SK-N-SH (cell line): ENCODE measurements at regions not wholly inside any gene's neighbourhood (a gene's known extent, or its start where the extent isn't known, plus 50 kb on each side); places are given as distances from the start of the nearest gene placed in this dataset.

Experiments used
- CTCF ChIA-PET: fragments of 300-600, 350-600 bp; formaldehyde crosslinking; extraction: SDS; loops from one replicate; lab custom pipeline; 2021; lab: Yijun Ruan, JAX
- POLR2A ChIA-PET: fragments of 350-600 bp; sonication (Branson Sonifier 250); formaldehyde crosslinking; extraction: SDS; loops from one replicate; lab custom pipeline; 2020; ENCODE audit warnings: antibody characterized with exemption, inconsistent platforms; lab: Yijun Ruan, JAX
- DNase-seq: peaks from one replicate; pipeline ENCODE4 v3.0.0; 2012
- H2AFZ ChIP-seq: fragments of 200-600 bp; sonication (generic); 2 replicates; pipeline ENCODE4 v1.8.1; 2016; ENCODE audit warnings: antibody characterized with exemption, mild to moderate bottlenecking, low read depth
- H3F3A ChIP-seq: fragments of 200-600 bp; sonication (generic); replicated peaks from 2 replicates; pipeline ENCODE3; 2016; ENCODE audit warnings: antibody characterized with exemption, mild to moderate bottlenecking; ENCODE audit not compliant: insufficient read depth
- H3K27ac ChIP-seq, 2 experiments: fragments of 200-500 bp in 1 of 2; fragments of 200-600 bp in 1 of 2; sonication (Bioruptor generic) in 1 of 2; sonication (generic), shearing (Covaris generic) in 1 of 2; 2 replicates each; pipeline versions ENCODE4 v1.5.1 to v1.6.1; 2014 to 2016; ENCODE audit warnings: low read depth in 2 of 2, inconsistent platforms in 1 of 2, low read length in 1 of 2, mild to moderate bottlenecking in 1 of 2, mixed read lengths in 1 of 2
- H3K27me3 ChIP-seq: fragments of 200-600 bp; sonication (generic), shearing (Covaris generic); 2 replicates; pipeline ENCODE4 v1.6.1; 2016; ENCODE audit warnings: mixed run types; ENCODE audit not compliant: insufficient read depth
- H3K36me3 ChIP-seq, 2 experiments: fragments of 200-500 bp in 1 of 2; fragments of 200-600 bp in 1 of 2; sonication (Bioruptor generic) in 1 of 2; sonication (generic) in 1 of 2; replicated peaks in 1 of 2; 2 replicates each; pipeline versions ENCODE3 to v1.5.1; 2014 to 2016; ENCODE audit warnings: low read length in 1 of 2, mild to moderate bottlenecking in 1 of 2; ENCODE audit not compliant: insufficient read depth in 2 of 2, control insufficient read depth in 1 of 2
- H3K4me1 ChIP-seq, 2 experiments: fragments of 200-500 bp in 1 of 2; fragments of 200-600 bp in 1 of 2; sonication (Bioruptor generic) in 1 of 2; sonication (generic), shearing (Covaris generic) in 1 of 2; 2 replicates each; pipeline versions ENCODE4 v1.5.1 to v1.6.1; 2014 to 2016; ENCODE audit warnings: low read depth in 1 of 2, low read length in 1 of 2, mixed run types in 1 of 2; ENCODE audit not compliant: insufficient read depth in 2 of 2, control insufficient read depth in 1 of 2
- H3K4me2 ChIP-seq: fragments of 200-600 bp; sonication (generic), shearing (Covaris generic); 2 replicates; pipeline ENCODE4 v1.6.1; 2017; ENCODE audit warnings: mixed run types
- H3K4me3 ChIP-seq, 2 experiments: fragments of 200-500 bp in 1 of 2; fragments of 200-600 bp in 1 of 2; sonication (Bioruptor generic) in 1 of 2; sonication (generic), shearing (Covaris generic) in 1 of 2; 2 replicates each; pipeline versions ENCODE4 v1.5.1 to v1.8.1; 2014 to 2016; ENCODE audit warnings: low read depth in 2 of 2, inconsistent platforms in 1 of 2, low read length in 1 of 2, mild to moderate bottlenecking in 1 of 2, mixed read lengths in 1 of 2, moderate library complexity in 1 of 2
- H3K79me2 ChIP-seq: fragments of 200-600 bp; sonication (generic); 2 replicates; pipeline ENCODE4 v1.8.1; 2017; ENCODE audit warnings: mild to moderate bottlenecking; ENCODE audit not compliant: insufficient read depth
- H3K9ac ChIP-seq: fragments of 200-600 bp; sonication (generic); 2 replicates; pipeline ENCODE4 v1.6.1; 2017; ENCODE audit warnings: mixed run types
- H3K9me2 ChIP-seq: fragments of 200-600 bp; sonication (generic); 2 replicates; pipeline ENCODE4 v1.6.1; 2017; ENCODE audit warnings: mixed run types
- H3K9me3 ChIP-seq: fragments of 200-600 bp; sonication (generic); 2 replicates; pipeline ENCODE4 v1.6.1; 2017; ENCODE audit warnings: mixed run types, mild to moderate bottlenecking, moderate library complexity
- H4K20me1 ChIP-seq: fragments of 200-600 bp; sonication (generic); 2 replicates; pipeline ENCODE4 v1.6.1; 2017; ENCODE audit warnings: mild to moderate bottlenecking, mixed run types; ENCODE audit not compliant: insufficient read depth
- ELF1 ChIP-seq: IDR thresholded peaks from 2 replicates; pipeline ENCODE4 v1.4.0; 2012
- EP300 ChIP-seq, 2 experiments: IDR thresholded peaks; 2 replicates each; pipeline versions ENCODE4 v1.4.0 to v1.6.1; 2012; ENCODE audit warnings: borderline replicate concordance in 1 of 2, low read depth in 1 of 2, low read length in 1 of 2
- FOSL2 ChIP-seq: IDR thresholded peaks from 2 replicates; pipeline ENCODE4 v1.4.0; 2012; ENCODE audit warnings: low read depth, mild to moderate bottlenecking, moderate library complexity, borderline replicate concordance
- FOXJ3 ChIP-seq: sonication (generic); formaldehyde crosslinking; IDR thresholded peaks from 2 replicates; pipeline ENCODE4 v1.5.1; 2020; ENCODE audit warnings: mild to moderate bottlenecking, missing genetic modification reagents
- FOXM1 ChIP-seq: IDR thresholded peaks from 2 replicates; pipeline ENCODE4 v1.4.0; 2012; ENCODE audit warnings: low read depth, mild to moderate bottlenecking
- GABPA ChIP-seq: IDR thresholded peaks from 2 replicates; pipeline ENCODE4 v1.4.0; 2012; ENCODE audit warnings: low read depth, mild to moderate bottlenecking
- MEF2A ChIP-seq: IDR thresholded peaks from 2 replicates; pipeline ENCODE4 v1.4.0; 2012; ENCODE audit warnings: low read depth, borderline replicate concordance
- RAD21 ChIP-seq: IDR thresholded peaks from 2 replicates; pipeline ENCODE4 v1.6.1; 2012; ENCODE audit warnings: mild to moderate bottlenecking, low read length
- RFX5 ChIP-seq: IDR thresholded peaks from 2 replicates; pipeline ENCODE4 v1.6.1; 2012; ENCODE audit warnings: mild to moderate bottlenecking, improper control_type of control experiment, low read length
- SIN3A ChIP-seq: IDR thresholded peaks from 2 replicates; pipeline ENCODE4 v1.6.1; 2012; ENCODE audit warnings: low read depth, mild to moderate bottlenecking, low read length, moderate library complexity, borderline replicate concordance
- TAF1 ChIP-seq: IDR thresholded peaks from 2 replicates; pipeline ENCODE4 v1.6.1; 2012; ENCODE audit warnings: low read depth, mild to moderate bottlenecking, low read length, moderate library complexity, borderline replicate concordance
- TCF12 ChIP-seq: IDR thresholded peaks from 2 replicates; pipeline ENCODE4 v1.4.0; 2012
- YY1 ChIP-seq: IDR thresholded peaks from 2 replicates; pipeline ENCODE4 v1.4.0; 2012; ENCODE audit warnings: low read depth, mild to moderate bottlenecking
- WGBS: methylation state at CpG from one replicate; pipeline ENCODE4 v1.1.6; 2017; ENCODE audit warnings: low lambda C conversion rate; 5-methylcytosine and 5-hydroxymethylcytosine counted together
- TF ChIP-seq, protein P1 (sequence below): IDR thresholded peaks from 2 replicates; pipeline ENCODE4 v1.4.0; 2012; ENCODE audit warnings: low read depth, borderline replicate concordance
- TF ChIP-seq, protein P2 (sequence below): IDR thresholded peaks from 2 replicates; pipeline ENCODE4 v1.4.0; 2012; ENCODE audit warnings: low read depth, borderline replicate concordance
- TF ChIP-seq, protein P3 (sequence below): fragments of 150-350 bp; IDR thresholded peaks from 2 replicates; pipeline ENCODE4 v1.6.1; 2016; ENCODE audit warnings: mild to moderate bottlenecking, low read depth, low read length
- TF ChIP-seq, protein P4 (sequence below): IDR thresholded peaks from 2 replicates; pipeline ENCODE4; 2012
- TF ChIP-seq, protein P5 (sequence below): IDR thresholded peaks from 2 replicates; pipeline ENCODE4 v1.4.0; 2012; ENCODE audit warnings: low read depth
- TF ChIP-seq, protein P6 (sequence below): fragments of 150-350 bp; IDR thresholded peaks from 2 replicates; pipeline ENCODE4 v1.6.1; 2017; ENCODE audit warnings: antibody characterized with exemption, low read length, low read depth, borderline replicate concordance

DNA sequence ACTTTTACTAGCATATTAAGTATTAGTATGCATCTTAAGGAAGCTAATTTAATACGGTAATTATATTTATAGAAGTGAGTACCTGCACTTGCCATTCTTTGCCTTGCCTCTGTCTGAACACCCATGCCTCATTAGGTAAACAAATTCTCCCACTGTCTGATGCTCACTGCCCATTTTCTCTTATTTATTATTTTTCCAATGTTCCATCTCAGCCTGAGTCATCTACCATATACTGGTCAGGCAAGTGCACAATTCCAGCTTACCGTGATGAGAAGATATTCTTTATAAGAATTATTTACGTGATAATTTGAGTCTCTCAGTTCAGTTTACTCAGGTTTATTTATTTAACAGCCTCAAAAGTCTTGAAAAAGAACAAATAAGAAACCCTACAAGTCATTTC lies 619.2 kb upstream of the EYS start:
- no peak overlapping the region for H2AFZ ChIP-seq
- POLR2A ChIA-PET, result no interaction called here
- WGBS, result 41% methylated on average over 3 of the region's 3 CpGs
- no peak overlapping the region for H3K4me3 ChIP-seq
- H3K27ac ChIP-seq, result no peak overlapping the region
- no peak for DNase-seq
- no peaks in the 10 kb centered on the region for H3K27me3 ChIP-seq
- CTCF ChIA-PET, result no interaction called here
- no peak for TF ChIP-seq FOXJ3 (CRISPR knock-in tag)
- no peak for TF ChIP-seq RAD21
- TF ChIP-seq FOSL2, result no peak
- TF ChIP-seq TCF12, result no peak
- TF ChIP-seq, protein P1, sequence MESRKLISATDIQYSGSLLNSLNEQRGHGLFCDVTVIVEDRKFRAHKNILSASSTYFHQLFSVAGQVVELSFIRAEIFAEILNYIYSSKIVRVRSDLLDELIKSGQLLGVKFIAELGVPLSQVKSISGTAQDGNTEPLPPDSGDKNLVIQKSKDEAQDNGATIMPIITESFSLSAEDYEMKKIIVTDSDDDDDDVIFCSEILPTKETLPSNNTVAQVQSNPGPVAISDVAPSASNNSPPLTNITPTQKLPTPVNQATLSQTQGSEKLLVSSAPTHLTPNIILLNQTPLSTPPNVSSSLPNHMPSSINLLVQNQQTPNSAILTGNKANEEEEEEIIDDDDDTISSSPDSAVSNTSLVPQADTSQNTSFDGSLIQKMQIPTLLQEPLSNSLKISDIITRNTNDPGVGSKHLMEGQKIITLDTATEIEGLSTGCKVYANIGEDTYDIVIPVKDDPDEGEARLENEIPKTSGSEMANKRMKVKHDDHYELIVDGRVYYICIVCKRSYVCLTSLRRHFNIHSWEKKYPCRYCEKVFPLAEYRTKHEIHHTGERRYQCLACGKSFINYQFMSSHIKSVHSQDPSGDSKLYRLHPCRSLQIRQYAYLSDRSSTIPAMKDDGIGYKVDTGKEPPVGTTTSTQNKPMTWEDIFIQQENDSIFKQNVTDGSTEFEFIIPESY, result no peak
- TF ChIP-seq, protein P2, sequence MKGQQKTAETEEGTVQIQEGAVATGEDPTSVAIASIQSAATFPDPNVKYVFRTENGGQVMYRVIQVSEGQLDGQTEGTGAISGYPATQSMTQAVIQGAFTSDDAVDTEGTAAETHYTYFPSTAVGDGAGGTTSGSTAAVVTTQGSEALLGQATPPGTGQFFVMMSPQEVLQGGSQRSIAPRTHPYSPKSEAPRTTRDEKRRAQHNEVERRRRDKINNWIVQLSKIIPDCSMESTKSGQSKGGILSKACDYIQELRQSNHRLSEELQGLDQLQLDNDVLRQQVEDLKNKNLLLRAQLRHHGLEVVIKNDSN, result no peak
- TF ChIP-seq RFX5, result no peak
- no peak for TF ChIP-seq FOXM1
- TF ChIP-seq YY1, result no peak
- no peak for TF ChIP-seq MEF2A
- no peak for TF ChIP-seq SIN3A
- no peak for TF ChIP-seq ELF1
- TF ChIP-seq, protein P3, sequence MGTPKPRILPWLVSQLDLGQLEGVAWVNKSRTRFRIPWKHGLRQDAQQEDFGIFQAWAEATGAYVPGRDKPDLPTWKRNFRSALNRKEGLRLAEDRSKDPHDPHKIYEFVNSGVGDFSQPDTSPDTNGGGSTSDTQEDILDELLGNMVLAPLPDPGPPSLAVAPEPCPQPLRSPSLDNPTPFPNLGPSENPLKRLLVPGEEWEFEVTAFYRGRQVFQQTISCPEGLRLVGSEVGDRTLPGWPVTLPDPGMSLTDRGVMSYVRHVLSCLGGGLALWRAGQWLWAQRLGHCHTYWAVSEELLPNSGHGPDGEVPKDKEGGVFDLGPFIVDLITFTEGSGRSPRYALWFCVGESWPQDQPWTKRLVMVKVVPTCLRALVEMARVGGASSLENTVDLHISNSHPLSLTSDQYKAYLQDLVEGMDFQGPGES, result no peak
- TF ChIP-seq EP300 (IDR thresholded peaks at IDR 0.05; ENCODE audit: borderline replicate concordance in 1 of 2, low read depth in 1 of 2, low read length in 1 of 2), result no peak
- no peak for TF ChIP-seq TAF1
- TF ChIP-seq GABPA, result no peak
- no peaks in the 10 kb centered on the region for H3K79me2 ChIP-seq
- no peak overlapping the region for H3K9ac ChIP-seq
- H3K9me2 ChIP-seq, result no peaks in the 10 kb centered on the region
- H3K4me2 ChIP-seq, result no peak overlapping the region
- no peaks in the 10 kb centered on the region for H3K9me3 ChIP-seq
- no peaks in the 10 kb centered on the region for H4K20me1 ChIP-seq
- H3F3A ChIP-seq, result no peaks in the 10 kb centered on the region
- no peaks in the 10 kb centered on the region for H3K36me3 ChIP-seq
- no peaks in the 10 kb centered on the region for H3K4me1 ChIP-seq

DNA sequence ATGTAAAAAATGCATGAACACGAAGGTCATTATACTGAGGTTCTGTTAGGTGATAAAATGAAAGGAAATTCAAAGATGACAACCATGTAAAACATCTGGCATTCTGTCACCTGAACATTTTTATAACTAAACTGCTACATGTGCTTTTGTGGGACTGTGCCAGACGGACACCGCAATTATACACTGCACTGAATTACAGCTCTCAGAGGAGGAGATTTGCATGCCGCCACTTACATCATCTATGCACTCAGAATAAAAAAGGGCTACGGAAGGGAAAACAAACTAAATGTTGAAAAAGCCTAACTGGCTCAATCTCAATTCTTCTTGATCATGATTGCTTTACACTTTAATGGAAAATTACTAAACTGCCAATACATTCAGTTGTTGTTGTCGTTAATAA lies 614.0 kb upstream of the EYS start:
- H3K79me2 ChIP-seq, result no peaks in the 10 kb centered on the region
- no peak overlapping the region for H3K27ac ChIP-seq
- H3K9me2 ChIP-seq, result no peaks in the 10 kb centered on the region
- no peaks in the 10 kb centered on the region for H3K9me3 ChIP-seq
- no peak overlapping the region for H3K4me2 ChIP-seq
- WGBS, result 61% methylated on average over 6 of the region's 6 CpGs
- no peak overlapping the region for H3K9ac ChIP-seq
- no peaks in the 10 kb centered on the region for H3F3A ChIP-seq
- no peak overlapping the region for H3K4me3 ChIP-seq
- H2AFZ ChIP-seq, result no peak overlapping the region
- DNase-seq, result no peak
- ChIA-PET CTCF (no interaction called here), POLR2A (no interaction called here)
- no peaks in the 10 kb centered on the region for H3K27me3 ChIP-seq
- H3K36me3 ChIP-seq, result no peaks in the 10 kb centered on the region
- no peaks in the 10 kb centered on the region for H3K4me1 ChIP-seq
- H4K20me1 ChIP-seq, result no peaks in the 10 kb centered on the region
- no peak for TF ChIP-seq RFX5
- TF ChIP-seq, protein P4, sequence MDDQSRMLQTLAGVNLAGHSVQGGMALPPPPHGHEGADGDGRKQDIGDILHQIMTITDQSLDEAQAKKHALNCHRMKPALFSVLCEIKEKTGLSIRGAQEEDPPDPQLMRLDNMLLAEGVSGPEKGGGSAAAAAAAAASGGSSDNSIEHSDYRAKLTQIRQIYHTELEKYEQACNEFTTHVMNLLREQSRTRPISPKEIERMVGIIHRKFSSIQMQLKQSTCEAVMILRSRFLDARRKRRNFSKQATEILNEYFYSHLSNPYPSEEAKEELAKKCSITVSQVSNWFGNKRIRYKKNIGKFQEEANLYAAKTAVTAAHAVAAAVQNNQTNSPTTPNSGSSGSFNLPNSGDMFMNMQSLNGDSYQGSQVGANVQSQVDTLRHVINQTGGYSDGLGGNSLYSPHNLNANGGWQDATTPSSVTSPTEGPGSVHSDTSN, result no peak
- TF ChIP-seq, protein P5, sequence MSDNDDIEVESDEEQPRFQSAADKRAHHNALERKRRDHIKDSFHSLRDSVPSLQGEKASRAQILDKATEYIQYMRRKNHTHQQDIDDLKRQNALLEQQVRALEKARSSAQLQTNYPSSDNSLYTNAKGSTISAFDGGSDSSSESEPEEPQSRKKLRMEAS, result no peak
- TF ChIP-seq, protein P6, sequence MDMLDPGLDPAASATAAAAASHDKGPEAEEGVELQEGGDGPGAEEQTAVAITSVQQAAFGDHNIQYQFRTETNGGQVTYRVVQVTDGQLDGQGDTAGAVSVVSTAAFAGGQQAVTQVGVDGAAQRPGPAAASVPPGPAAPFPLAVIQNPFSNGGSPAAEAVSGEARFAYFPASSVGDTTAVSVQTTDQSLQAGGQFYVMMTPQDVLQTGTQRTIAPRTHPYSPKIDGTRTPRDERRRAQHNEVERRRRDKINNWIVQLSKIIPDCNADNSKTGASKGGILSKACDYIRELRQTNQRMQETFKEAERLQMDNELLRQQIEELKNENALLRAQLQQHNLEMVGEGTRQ, result no peak
- TF ChIP-seq, protein P1, result no peak
- no peak for TF ChIP-seq EP300 (IDR thresholded peaks at IDR 0.05; ENCODE audit: borderline replicate concordance in 1 of 2, low read depth in 1 of 2, low read length in 1 of 2)
- TF ChIP-seq, protein P3, result no peak
- TF ChIP-seq TCF12, result no peak
